GM12873 (cell line): ENCODE measurements at regions not wholly inside any gene's neighbourhood (a gene's known extent, or its start where the extent isn't known, plus 50 kb on each side); places are given as distances from the start of the nearest gene placed in this dataset.

Experiments used
- TF ChIP-seq, protein P1 (sequence below): IDR thresholded peaks from 2 replicates; pipeline ENCODE4 v1.5.1; 2012; ENCODE audit warnings: low read depth, mild to moderate bottlenecking, moderate library complexity, low read length, control low read depth; ENCODE audit not compliant: insufficient read depth; ENCODE audit errors: missing control alignments

- TF ChIP-seq, protein P1, sequence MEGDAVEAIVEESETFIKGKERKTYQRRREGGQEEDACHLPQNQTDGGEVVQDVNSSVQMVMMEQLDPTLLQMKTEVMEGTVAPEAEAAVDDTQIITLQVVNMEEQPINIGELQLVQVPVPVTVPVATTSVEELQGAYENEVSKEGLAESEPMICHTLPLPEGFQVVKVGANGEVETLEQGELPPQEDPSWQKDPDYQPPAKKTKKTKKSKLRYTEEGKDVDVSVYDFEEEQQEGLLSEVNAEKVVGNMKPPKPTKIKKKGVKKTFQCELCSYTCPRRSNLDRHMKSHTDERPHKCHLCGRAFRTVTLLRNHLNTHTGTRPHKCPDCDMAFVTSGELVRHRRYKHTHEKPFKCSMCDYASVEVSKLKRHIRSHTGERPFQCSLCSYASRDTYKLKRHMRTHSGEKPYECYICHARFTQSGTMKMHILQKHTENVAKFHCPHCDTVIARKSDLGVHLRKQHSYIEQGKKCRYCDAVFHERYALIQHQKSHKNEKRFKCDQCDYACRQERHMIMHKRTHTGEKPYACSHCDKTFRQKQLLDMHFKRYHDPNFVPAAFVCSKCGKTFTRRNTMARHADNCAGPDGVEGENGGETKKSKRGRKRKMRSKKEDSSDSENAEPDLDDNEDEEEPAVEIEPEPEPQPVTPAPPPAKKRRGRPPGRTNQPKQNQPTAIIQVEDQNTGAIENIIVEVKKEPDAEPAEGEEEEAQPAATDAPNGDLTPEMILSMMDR: no peak
Measured at GRCh38 chr2:161104054-161104553, 56.1 kb upstream of the TANK start.

DNA sequence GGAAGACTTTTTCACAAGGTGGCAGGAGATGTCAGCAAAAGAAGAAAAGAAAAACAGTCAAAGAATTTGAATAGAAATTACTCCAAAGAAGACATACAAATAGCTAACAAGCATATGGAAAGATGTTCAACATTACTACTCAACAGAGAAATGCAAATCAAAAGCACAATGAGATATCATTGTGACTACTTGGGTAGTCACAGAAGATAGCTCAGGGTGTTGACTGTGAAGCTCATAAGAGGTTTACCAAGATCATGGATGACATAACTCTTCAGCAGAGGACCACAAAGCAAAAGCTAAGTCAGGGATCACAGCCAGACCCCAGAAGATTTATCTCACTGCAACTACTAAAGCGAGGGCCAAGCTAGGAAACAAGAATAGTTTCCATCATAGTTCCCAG, 53.0 kb upstream of the TANK start:
- TF ChIP-seq, protein P1: no peak
